Epithelial cell of esophagus (primary cell): ENCODE measurements at regions not wholly inside any gene's neighbourhood (a gene's known extent, or its start where the extent isn't known, plus 50 kb on each side); places are given as distances from the start of the nearest gene placed in this dataset.

Experiments used
- DNase-seq: peaks from one replicate; pipeline ENCODE4 v3.0.0; 2010; ENCODE audit warnings: low read depth
- H3K4me3 ChIP-seq: 2 replicates; pipeline ENCODE4 v1.5.1; 2011; ENCODE audit warnings: mild to moderate bottlenecking, low read length, control low read depth
- TF ChIP-seq, protein P1 (sequence below): IDR thresholded peaks from 2 replicates; pipeline ENCODE4 v1.5.1; 2011; ENCODE audit warnings: low read depth, mild to moderate bottlenecking, low read length, control low read depth, inconsistent platforms; ENCODE audit not compliant: insufficient read depth; ENCODE audit errors: missing control alignments

DNA sequence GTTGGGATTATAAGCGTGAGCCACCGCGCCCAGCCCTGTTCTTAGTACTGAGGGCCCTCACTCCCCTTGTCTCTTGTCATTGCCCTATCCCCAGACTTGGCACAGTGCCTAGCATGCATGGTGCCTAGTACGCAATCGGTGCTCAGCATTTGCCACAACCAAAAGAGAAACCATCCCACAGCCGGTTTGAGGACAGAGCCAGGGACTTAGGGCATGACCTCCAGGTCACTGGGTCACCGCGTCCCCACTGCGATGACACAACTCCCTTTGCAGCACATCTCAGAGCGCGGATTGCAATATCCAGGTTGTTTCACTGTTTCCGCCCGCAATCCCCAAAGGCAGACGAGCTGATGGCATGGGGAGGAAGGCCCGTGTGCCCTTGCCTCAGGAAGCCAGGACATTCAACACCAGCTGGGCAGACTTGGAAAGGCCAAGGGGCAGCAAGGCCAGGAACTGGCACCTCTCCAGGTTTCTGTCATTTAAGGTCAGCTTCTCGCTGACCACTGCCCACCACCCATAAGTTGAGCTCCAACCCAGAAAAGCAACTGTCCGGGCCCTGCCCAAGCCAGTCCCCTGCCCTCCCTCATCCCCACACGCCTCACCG lies 274.5 kb downstream of the MRTFB start:
- TF ChIP-seq, protein P1, sequence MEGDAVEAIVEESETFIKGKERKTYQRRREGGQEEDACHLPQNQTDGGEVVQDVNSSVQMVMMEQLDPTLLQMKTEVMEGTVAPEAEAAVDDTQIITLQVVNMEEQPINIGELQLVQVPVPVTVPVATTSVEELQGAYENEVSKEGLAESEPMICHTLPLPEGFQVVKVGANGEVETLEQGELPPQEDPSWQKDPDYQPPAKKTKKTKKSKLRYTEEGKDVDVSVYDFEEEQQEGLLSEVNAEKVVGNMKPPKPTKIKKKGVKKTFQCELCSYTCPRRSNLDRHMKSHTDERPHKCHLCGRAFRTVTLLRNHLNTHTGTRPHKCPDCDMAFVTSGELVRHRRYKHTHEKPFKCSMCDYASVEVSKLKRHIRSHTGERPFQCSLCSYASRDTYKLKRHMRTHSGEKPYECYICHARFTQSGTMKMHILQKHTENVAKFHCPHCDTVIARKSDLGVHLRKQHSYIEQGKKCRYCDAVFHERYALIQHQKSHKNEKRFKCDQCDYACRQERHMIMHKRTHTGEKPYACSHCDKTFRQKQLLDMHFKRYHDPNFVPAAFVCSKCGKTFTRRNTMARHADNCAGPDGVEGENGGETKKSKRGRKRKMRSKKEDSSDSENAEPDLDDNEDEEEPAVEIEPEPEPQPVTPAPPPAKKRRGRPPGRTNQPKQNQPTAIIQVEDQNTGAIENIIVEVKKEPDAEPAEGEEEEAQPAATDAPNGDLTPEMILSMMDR: no peak
- H3K4me3 ChIP-seq: no peak overlapping the region
- no peak for DNase-seq

DNA sequence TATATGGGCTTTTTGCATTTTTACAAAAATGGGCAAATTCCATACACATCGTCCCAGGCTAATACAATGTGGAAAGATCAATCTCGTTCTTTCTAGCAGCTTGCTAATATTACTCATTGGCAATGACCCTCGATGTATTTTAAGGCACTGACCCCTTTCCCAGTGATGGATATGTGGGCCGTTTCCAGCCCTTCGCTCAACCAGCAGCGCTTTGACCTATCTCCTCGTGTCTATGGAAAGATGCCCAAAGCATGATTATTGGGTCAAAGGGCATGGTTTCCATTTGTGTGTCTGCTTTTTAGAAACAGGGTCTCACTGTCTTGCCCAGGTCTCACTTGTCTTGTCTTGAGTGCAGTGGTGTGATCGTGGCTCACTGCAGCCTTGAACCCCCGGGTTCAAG lies 273.8 kb downstream of the MRTFB start:
- DNase-seq: no peak
- TF ChIP-seq, protein P1: no peak
- H3K4me3 ChIP-seq: no peak overlapping the region

DNA sequence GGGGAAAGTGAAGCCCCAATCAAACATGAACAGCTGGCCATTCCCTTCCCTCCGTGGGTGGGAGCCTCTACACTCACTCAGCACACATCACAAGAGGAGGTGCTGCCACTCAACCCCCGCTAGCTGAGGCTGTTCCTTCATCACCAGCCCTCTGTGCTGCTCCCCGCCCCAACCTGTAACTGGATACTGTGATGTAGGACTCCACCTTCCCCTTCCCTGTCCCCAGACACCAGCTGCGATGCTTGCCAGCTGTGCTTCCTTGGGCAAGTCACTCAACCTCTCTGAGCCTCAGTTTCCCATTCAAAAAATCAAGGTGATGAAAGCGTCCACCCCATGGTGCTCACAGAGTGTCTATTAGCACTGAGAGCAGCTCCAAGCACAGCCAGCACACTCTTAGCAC lies 273.2 kb downstream of the MRTFB start:
- TF ChIP-seq, protein P1: no peak
- H3K4me3 ChIP-seq: no peak overlapping the region
- DNase-seq: no peak

DNA sequence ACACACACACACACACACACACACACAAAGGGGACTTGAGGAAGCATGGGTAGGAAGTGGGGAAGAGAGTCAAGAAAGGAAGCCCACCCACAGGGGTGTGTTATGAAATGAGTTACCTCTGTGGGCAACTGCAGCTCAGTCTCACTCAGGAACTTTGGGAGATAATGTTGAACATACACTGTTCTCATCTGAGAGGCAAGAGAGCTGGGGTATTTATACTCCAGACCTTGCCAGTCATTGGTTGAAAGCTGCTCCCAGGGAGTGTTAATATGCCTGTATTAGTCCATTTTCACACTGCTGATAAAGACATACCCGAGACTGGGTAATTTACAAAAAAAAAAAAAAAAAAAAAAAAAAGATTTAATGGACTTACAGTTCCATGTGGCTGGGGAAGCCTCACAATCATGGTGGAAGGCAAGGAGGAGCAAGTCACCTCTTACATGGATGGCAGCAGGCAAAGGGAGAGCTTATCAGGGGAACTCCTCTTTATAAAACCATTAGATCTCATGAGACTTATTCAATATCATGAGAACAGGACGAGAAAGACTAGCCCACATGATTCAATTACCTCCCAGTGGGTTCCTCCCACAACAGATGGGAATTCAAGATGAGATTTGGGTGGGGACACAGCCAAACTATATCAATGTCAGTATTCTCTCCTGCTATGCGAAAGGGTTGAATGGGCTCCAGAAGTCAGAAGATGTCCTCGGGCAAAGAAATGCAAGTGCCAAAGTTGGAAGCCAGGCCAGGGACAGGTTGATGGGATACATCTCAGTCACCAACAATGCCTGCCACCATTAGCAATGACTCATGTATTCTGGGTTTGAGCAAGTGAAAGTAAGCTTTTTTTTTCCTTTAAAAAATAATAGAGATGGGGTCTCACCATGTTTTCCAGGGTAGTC lies 270.5 kb downstream of the MRTFB start:
- TF ChIP-seq, protein P1: no peak
- DNase-seq: no peak
- no peak overlapping the region for H3K4me3 ChIP-seq

DNA sequence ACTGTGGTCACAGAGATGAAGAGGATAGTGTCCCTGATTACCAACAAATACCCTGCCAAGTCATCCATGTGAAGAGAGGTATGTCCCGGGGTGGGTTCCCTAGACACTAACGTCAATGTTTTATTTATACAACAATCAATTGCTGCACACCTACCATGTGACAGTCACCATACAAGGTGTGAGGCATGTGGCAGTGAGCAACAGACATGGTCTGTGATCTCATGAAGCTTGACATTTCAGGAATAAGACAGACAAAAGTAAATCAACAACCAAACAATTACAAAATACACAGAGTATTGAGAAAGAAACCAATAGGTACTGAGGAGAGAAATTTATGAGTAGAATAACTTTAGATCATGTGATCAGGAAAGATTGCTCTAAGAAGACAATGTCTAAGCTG lies 268.6 kb downstream of the MRTFB start:
- DNase-seq: no peak
- TF ChIP-seq, protein P1: no peak
- H3K4me3 ChIP-seq: no peak overlapping the region

DNA sequence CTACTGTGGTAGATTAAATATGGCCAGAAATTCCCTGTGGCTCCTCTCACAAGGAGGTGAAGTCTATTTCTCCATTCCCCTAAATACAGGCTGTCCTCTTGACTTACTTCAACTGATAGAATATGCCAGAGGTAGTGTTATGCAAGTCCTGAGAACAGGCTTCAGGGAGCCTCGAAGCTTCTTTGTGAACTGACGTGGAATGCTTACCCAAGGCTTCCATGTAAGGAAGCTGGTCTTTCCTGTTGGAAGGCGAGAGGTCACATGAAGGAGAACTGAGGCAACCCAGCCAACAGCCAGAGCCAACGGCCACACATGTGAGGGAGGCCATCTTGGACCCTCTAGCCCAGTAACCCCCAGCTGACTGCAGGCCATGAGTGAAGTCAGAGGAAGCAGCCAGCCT lies 267.9 kb downstream of the MRTFB start:
- TF ChIP-seq, protein P1: no peak
- no peak for DNase-seq
- no peak overlapping the region for H3K4me3 ChIP-seq
